GM23338 (cell line): ENCODE measurements at regions not wholly inside any gene's neighbourhood (a gene's known extent, or its start where the extent isn't known, plus 50 kb on each side); places are given as distances from the start of the nearest gene placed in this dataset.

Experiments
- ATAC-seq: fragments of 200-7000 bp; cut with Tn5 transposase; 3 replicates; pipeline ENCODE4 v1.9.1; 2020
- DNase-seq: peaks from one replicate; pipeline ENCODE4 v3.0.0-alpha.2; 2015; ENCODE audit warnings: low spot score
- H2AFZ ChIP-seq: fragments of 200-600 bp; sonication (generic); 2 replicates; pipeline ENCODE4 v1.8.0; 2016; ENCODE audit warnings: antibody characterized with exemption, mild to moderate bottlenecking, moderate library complexity
- H3F3A ChIP-seq: fragments of 200-600 bp; sonication (generic); replicated peaks from 2 replicates; pipeline ENCODE4 v1.8.0; 2017; ENCODE audit warnings: antibody characterized with exemption, mixed run types, low read depth
- H3K27ac ChIP-seq: fragments of 200-600 bp; sonication (generic); 2 replicates; pipeline ENCODE4 v1.6.1; 2016; ENCODE audit warnings: low read depth
- H3K27me3 ChIP-seq: fragments of 200-600 bp; sonication (generic); 2 replicates; pipeline ENCODE4 v1.8.0; 2016; ENCODE audit warnings: mild to moderate bottlenecking, mixed run types, moderate library complexity; ENCODE audit not compliant: insufficient read depth
- H3K36me3 ChIP-seq: fragments of 200-600 bp; sonication (generic); 2 replicates; pipeline ENCODE4 v1.8.0; 2016; ENCODE audit warnings: mild to moderate bottlenecking; ENCODE audit not compliant: insufficient read depth
- H3K4me1 ChIP-seq: fragments of 200-600 bp; sonication (generic); 2 replicates; pipeline ENCODE4 v1.8.0; 2016; ENCODE audit warnings: mild to moderate bottlenecking, moderate library complexity; ENCODE audit not compliant: insufficient read depth
- H3K4me2 ChIP-seq: fragments of 200-600 bp; sonication (generic); 2 replicates; pipeline ENCODE4 v1.7.1; 2017; ENCODE audit warnings: mixed run types
- H3K4me3 ChIP-seq: fragments of 200-600 bp; sonication (generic); 2 replicates; pipeline ENCODE4 v1.6.1; 2016; ENCODE audit warnings: mixed run types
- H3K79me2 ChIP-seq: fragments of 200-600 bp; sonication (generic); replicated peaks from 2 replicates; pipeline ENCODE4 v1.8.0; 2017; ENCODE audit warnings: mild to moderate bottlenecking; ENCODE audit not compliant: insufficient read depth
- H3K9me2 ChIP-seq: fragments of 200-600 bp; sonication (generic); 2 replicates; pipeline ENCODE4 v1.8.0; 2017; ENCODE audit not compliant: insufficient read depth
- H4K20me1 ChIP-seq: fragments of 200-600 bp; sonication (generic); replicated peaks from 2 replicates; pipeline ENCODE4 v1.8.0; 2017; ENCODE audit warnings: mild to moderate bottlenecking; ENCODE audit not compliant: insufficient read depth
- H3K27ac Mint-ChIP-seq: 2 replicates; pipeline ENCODE4 v1.8.0; 2020; ENCODE audit warnings: inconsistent platforms, mild to moderate bottlenecking, moderate library complexity, mixed read lengths
- H3K27me3 Mint-ChIP-seq: 3 replicates; pipeline ENCODE4 v1.8.0; 2022; ENCODE audit warnings: low read depth, mild to moderate bottlenecking, moderate library complexity, mixed read lengths, inconsistent platforms; ENCODE audit not compliant: insufficient read depth, poor library complexity
- H3K36me3 Mint-ChIP-seq: 3 replicates; pipeline ENCODE4 v1.8.0; 2021; ENCODE audit warnings: low read depth, mild to moderate bottlenecking, inconsistent platforms, moderate library complexity, mixed read lengths
- H3K4me1 Mint-ChIP-seq: 3 replicates; pipeline ENCODE4 v1.8.0; 2020; ENCODE audit warnings: mild to moderate bottlenecking, inconsistent platforms, mixed read lengths
- H3K4me3 Mint-ChIP-seq: 3 replicates; pipeline ENCODE4 v1.8.0; 2021; ENCODE audit warnings: moderate library complexity, mild to moderate bottlenecking, inconsistent platforms, mixed read lengths
- H3K9me3 Mint-ChIP-seq: 3 replicates; pipeline ENCODE4 v1.8.0; 2020; ENCODE audit warnings: moderate library complexity, mild to moderate bottlenecking, inconsistent platforms, mixed read lengths
- ETS1 ChIP-seq: IDR thresholded peaks from 2 replicates; pipeline ENCODE4 v1.6.1; 2016; ENCODE audit warnings: antibody characterized with exemption
- EZH2phosphoT487 ChIP-seq: fragments of 200-600 bp; sonication (generic); IDR thresholded peaks from one replicate; pipeline ENCODE4 v1.8.1; 2018; ENCODE audit warnings: antibody characterized with exemption; ENCODE audit not compliant: unreplicated experiment
- STAT1 ChIP-seq: IDR thresholded peaks from one replicate; pipeline ENCODE4 v1.6.1; 2016; ENCODE audit warnings: antibody characterized with exemption; ENCODE audit not compliant: unreplicated experiment
- ZNF114 ChIP-seq: fragments of 250-450 bp; sonication (Bioruptor Pico); IDR thresholded peaks from 2 replicates; pipeline ENCODE4 v1.5.0; 2020; ENCODE audit warnings: mild to moderate bottlenecking, moderate library complexity
- ZNF462 ChIP-seq: fragments of 250-450 bp; sonication (Bioruptor Pico); IDR thresholded peaks from 2 replicates; pipeline ENCODE4 v1.5.0; 2020; ENCODE audit warnings: mild to moderate bottlenecking, moderate library complexity
- TF ChIP-seq, protein P1 (sequence below): IDR thresholded peaks from one replicate; pipeline ENCODE4 v1.6.1; 2018; ENCODE audit warnings: antibody characterized with exemption; ENCODE audit not compliant: unreplicated experiment
- TF ChIP-seq, protein P2 (sequence below), 2 experiments: fragments of 200-600 bp in 1 of 2; sonication (generic) in 1 of 2; conservative IDR thresholded peaks; 2 replicates each; pipeline versions ENCODE4 v1.5.1 to v1.6.1; 2016 to 2017; ENCODE audit warnings: antibody characterized with exemption in 2 of 2, low read depth in 2 of 2, mild to moderate bottlenecking in 2 of 2, moderate library complexity in 1 of 2

DNA sequence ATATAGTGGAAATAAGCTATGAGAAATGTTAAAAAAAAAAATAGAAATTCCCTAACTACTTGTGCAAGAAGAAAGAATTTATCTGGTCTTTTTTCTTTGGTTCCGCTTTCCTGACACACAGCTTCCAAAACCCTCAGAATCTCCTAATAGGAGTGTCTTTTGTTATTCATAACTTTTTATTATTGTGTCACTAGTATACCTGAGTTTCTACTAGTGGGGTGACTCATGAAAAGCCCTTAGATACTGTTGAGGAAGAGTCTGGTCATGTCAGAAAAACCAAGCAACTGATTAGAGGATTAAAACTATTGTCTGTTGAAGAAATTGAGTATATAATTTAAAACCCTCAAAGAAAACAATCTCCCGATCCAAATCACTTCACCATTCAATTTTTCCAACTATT, 152.8 kb upstream of the IFNE start (continued):
- TF ChIP-seq, protein P1, sequence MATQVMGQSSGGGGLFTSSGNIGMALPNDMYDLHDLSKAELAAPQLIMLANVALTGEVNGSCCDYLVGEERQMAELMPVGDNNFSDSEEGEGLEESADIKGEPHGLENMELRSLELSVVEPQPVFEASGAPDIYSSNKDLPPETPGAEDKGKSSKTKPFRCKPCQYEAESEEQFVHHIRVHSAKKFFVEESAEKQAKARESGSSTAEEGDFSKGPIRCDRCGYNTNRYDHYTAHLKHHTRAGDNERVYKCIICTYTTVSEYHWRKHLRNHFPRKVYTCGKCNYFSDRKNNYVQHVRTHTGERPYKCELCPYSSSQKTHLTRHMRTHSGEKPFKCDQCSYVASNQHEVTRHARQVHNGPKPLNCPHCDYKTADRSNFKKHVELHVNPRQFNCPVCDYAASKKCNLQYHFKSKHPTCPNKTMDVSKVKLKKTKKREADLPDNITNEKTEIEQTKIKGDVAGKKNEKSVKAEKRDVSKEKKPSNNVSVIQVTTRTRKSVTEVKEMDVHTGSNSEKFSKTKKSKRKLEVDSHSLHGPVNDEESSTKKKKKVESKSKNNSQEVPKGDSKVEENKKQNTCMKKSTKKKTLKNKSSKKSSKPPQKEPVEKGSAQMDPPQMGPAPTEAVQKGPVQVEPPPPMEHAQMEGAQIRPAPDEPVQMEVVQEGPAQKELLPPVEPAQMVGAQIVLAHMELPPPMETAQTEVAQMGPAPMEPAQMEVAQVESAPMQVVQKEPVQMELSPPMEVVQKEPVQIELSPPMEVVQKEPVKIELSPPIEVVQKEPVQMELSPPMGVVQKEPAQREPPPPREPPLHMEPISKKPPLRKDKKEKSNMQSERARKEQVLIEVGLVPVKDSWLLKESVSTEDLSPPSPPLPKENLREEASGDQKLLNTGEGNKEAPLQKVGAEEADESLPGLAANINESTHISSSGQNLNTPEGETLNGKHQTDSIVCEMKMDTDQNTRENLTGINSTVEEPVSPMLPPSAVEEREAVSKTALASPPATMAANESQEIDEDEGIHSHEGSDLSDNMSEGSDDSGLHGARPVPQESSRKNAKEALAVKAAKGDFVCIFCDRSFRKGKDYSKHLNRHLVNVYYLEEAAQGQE: no peak

- H3K4me2 ChIP-seq: no peak overlapping the region
- no peaks in the 10 kb centered on the region for H3K4me1 ChIP-seq
- no peak for ATAC-seq
- Mint-ChIP-seq H3K27ac (no peak overlapping the region), H3K27me3 (no peaks in the 10 kb centered on the region), H3K4me3 (no peak overlapping the region), H3K36me3 (no peaks in the 10 kb centered on the region), H3K4me1 (no peaks in the 10 kb centered on the region), H3K9me3 (no peaks in the 10 kb centered on the region)
- peak; percentile 25 for DNase-seq
- peak overlapping the region; percentile 57; the same call in 1 of the 2 replicates for H2AFZ ChIP-seq
- H3K27ac ChIP-seq: no peak overlapping the region
- H3K4me3 ChIP-seq: no peak overlapping the region
- no peaks in the 10 kb centered on the region for H3F3A ChIP-seq
- no peaks in the 10 kb centered on the region for H4K20me1 ChIP-seq
- H3K79me2 ChIP-seq: no peaks in the 10 kb centered on the region
- H3K27me3 ChIP-seq: no peaks in the 10 kb centered on the region
- no peaks in the 10 kb centered on the region for H3K36me3 ChIP-seq
- no peaks in the 10 kb centered on the region for H3K9me2 ChIP-seq
- TF ChIP-seq ZNF462 (CRISPR knock-in tag) (no peak), STAT1 (no peak), EZH2phosphoT487 (no peak), ETS1 (no peak), ZNF114 (CRISPR knock-in tag) (no peak)
- TF ChIP-seq, protein P2, sequence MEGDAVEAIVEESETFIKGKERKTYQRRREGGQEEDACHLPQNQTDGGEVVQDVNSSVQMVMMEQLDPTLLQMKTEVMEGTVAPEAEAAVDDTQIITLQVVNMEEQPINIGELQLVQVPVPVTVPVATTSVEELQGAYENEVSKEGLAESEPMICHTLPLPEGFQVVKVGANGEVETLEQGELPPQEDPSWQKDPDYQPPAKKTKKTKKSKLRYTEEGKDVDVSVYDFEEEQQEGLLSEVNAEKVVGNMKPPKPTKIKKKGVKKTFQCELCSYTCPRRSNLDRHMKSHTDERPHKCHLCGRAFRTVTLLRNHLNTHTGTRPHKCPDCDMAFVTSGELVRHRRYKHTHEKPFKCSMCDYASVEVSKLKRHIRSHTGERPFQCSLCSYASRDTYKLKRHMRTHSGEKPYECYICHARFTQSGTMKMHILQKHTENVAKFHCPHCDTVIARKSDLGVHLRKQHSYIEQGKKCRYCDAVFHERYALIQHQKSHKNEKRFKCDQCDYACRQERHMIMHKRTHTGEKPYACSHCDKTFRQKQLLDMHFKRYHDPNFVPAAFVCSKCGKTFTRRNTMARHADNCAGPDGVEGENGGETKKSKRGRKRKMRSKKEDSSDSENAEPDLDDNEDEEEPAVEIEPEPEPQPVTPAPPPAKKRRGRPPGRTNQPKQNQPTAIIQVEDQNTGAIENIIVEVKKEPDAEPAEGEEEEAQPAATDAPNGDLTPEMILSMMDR (conservative IDR thresholded peaks at IDR 0.05; ENCODE audit: low read depth in 2 of 2): no peak
These were observed 156.0 kb upstream of the IFNE start for GRCh38 chr9:21638104-21638503.
